Caco-2 (cell line): ENCODE measurements at regions not wholly inside any gene's neighbourhood (a gene's known extent, or its start where the extent isn't known, plus 50 kb on each side); places are given as distances from the start of the nearest gene placed in this dataset.

Experiments used
- BruUV-seq: library from RNA; stranded (reverse); fragments of 400-500 nt; replicated peaks from 2 replicates; lab custom pipeline; 2021; lab: Mats Ljungman, UMichigan
- CTCF ChIA-PET: fragments of 300-600 bp; sonication (Branson Sonifier 250); formaldehyde crosslinking; loops from one replicate; lab custom pipeline; 2022; ENCODE audit warnings: antibody characterized with exemption; lab: Charles Lee
- POLR2A ChIA-PET: fragments of 300-600 bp; sonication (Branson Sonifier 250); formaldehyde crosslinking; loops from one replicate; lab custom pipeline; 2022; ENCODE audit warnings: antibody characterized with exemption; lab: Charles Lee
- DNase-seq, 2 experiments: peaks; one replicate each; pipeline versions ENCODE4 v3.0.0 to v3.0.0-alpha.2; 2020 to 2022
- H3K27me3 ChIP-seq: replicated peaks from 2 replicates; pipeline ENCODE4 v1.6.0; 2011; ENCODE audit warnings: low read length; ENCODE audit not compliant: control insufficient read depth, insufficient read depth
- H3K36me3 ChIP-seq: 2 replicates; pipeline ENCODE4 v1.5.1; 2011; ENCODE audit warnings: low read length; ENCODE audit not compliant: control insufficient read depth, insufficient read depth
- H3K4me1 ChIP-seq: fragments of 250-450 bp; sonication (Bioruptor Pico); 2 replicates; pipeline ENCODE4 v1.5.1; 2020; ENCODE audit warnings: mild to moderate bottlenecking
- H3K4me3 ChIP-seq: 2 replicates; pipeline ENCODE4 v1.5.1; 2011; ENCODE audit warnings: low read depth, mild to moderate bottlenecking, control low read depth, low read length
- H3K9me3 ChIP-seq: fragments of 250-450 bp; sonication (Bioruptor Pico); 2 replicates; pipeline ENCODE4 v1.5.1; 2020; ENCODE audit warnings: mild to moderate bottlenecking, moderate library complexity
- H3K27ac Mint-ChIP-seq: one replicate; pipeline ENCODE4 v1.8.0; 2022; ENCODE audit warnings: mixed read lengths; ENCODE audit not compliant: unreplicated experiment
- H3K27me3 Mint-ChIP-seq: one replicate; pipeline ENCODE4 v1.8.0; 2022; ENCODE audit warnings: mixed read lengths; ENCODE audit not compliant: insufficient read depth, unreplicated experiment
- H3K36me3 Mint-ChIP-seq: one replicate; pipeline ENCODE4 v1.8.0; 2022; ENCODE audit warnings: mild to moderate bottlenecking, mixed read lengths; ENCODE audit not compliant: insufficient read depth, unreplicated experiment
- H3K4me1 Mint-ChIP-seq: one replicate; pipeline ENCODE4 v1.8.0; 2022; ENCODE audit warnings: low read depth, mixed read lengths; ENCODE audit not compliant: unreplicated experiment
- H3K4me3 Mint-ChIP-seq: one replicate; pipeline ENCODE4 v1.8.0; 2022; ENCODE audit warnings: mild to moderate bottlenecking, moderate library complexity, mixed read lengths; ENCODE audit not compliant: unreplicated experiment
- H3K9me3 Mint-ChIP-seq: one replicate; pipeline ENCODE4 v1.8.0; 2022; ENCODE audit warnings: mixed read lengths; ENCODE audit not compliant: unreplicated experiment
- intact Hi-C: fragments of 100-400 bp; cut with micrococcal nuclease; formaldehyde crosslinking; loops from one replicate; pipeline ENCODE4 v1.10.0; 2022; ENCODE audit not compliant: unreplicated experiment
- TF ChIP-seq, protein P1 (sequence below), 2 experiments: fragments of 200-600 bp in 1 of 2; IDR thresholded peaks; 1 replicate in 1 of 2; 2 replicates in 1 of 2; pipeline versions ENCODE4 v1.5.1 to v1.8.0; 2011 to 2022; ENCODE audit warnings: antibody characterized with exemption in 1 of 2, control low read depth in 1 of 2, inconsistent platforms in 1 of 2, low read depth in 1 of 2, low read length in 1 of 2, mild to moderate bottlenecking in 1 of 2, moderate library complexity in 1 of 2; ENCODE audit not compliant: insufficient read depth in 1 of 2, severe bottlenecking in 1 of 2, unreplicated experiment in 1 of 2

DNA sequence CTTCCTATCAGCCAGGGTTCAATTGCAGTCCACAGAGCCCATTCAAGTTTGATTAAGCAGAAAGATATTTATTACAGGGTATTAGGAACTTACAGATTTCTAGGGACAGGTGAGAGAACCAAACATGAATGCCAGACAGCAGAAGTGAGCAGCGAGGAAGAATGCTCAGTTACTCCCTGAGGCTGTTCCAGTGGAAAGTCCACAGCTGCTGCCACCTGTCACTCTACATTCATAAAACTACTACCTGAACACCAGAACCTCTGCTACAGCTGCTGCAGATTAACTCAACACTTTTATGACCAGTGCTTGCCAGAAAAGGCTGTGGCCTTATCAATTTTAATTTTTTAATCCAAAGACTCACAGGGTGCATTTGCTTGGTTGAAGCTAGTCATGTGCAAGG is 325.4 kb upstream of the ONECUT1 start:
- H3K4me3 ChIP-seq, result no peak overlapping the region
- no TSS peak for BruUV-seq
- POLR2A ChIA-PET, result no interaction called here
- Mint-ChIP-seq H3K27me3 (peaks cover under 1% of the 10 kb centered on the region), H3K27ac (no peak overlapping the region), H3K9me3 (peaks cover 14% of the 10 kb centered on the region), H3K4me3 (no peak overlapping the region), H3K4me1 (no peaks in the 10 kb centered on the region), H3K36me3 (no peaks in the 10 kb centered on the region)
- CTCF ChIA-PET, result no interaction called here
- no peak for DNase-seq
- H3K36me3 ChIP-seq, result no peaks in the 10 kb centered on the region
- no peaks in the 10 kb centered on the region for H3K27me3 ChIP-seq
- H3K9me3 ChIP-seq, result no peaks in the 10 kb centered on the region
- no peaks in the 10 kb centered on the region for H3K4me1 ChIP-seq
- intact Hi-C loops, result no loop called here
- TF ChIP-seq, protein P1, sequence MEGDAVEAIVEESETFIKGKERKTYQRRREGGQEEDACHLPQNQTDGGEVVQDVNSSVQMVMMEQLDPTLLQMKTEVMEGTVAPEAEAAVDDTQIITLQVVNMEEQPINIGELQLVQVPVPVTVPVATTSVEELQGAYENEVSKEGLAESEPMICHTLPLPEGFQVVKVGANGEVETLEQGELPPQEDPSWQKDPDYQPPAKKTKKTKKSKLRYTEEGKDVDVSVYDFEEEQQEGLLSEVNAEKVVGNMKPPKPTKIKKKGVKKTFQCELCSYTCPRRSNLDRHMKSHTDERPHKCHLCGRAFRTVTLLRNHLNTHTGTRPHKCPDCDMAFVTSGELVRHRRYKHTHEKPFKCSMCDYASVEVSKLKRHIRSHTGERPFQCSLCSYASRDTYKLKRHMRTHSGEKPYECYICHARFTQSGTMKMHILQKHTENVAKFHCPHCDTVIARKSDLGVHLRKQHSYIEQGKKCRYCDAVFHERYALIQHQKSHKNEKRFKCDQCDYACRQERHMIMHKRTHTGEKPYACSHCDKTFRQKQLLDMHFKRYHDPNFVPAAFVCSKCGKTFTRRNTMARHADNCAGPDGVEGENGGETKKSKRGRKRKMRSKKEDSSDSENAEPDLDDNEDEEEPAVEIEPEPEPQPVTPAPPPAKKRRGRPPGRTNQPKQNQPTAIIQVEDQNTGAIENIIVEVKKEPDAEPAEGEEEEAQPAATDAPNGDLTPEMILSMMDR (IDR thresholded peaks at IDR 0.05; ENCODE audit: insufficient read depth in 1 of 2, low read depth in 1 of 2, low read length in 1 of 2, severe bottlenecking in 1 of 2, unreplicated experiment in 1 of 2), result no peak

DNA sequence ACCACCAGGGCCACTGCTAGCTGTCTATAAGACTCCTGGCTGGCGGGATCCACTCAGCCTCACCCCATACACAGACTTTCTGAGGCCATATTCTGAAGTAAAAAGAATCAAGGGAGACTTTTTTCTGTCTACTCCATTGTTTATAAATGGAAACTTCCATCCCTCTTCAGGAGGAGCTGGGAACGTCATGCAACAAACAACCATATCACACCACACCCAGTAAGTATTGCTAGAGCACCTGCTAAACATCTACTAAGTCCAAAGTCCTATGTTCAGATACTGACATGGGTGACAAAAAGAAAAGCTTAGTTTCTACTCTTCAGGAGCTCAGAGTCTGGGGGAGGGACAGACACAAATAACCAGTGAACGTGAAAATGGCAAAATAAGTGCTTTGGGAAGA is 324.8 kb upstream of the ONECUT1 start:
- POLR2A ChIA-PET, result no interaction called here
- H3K9me3 Mint-ChIP-seq, result peaks cover 14% of the 10 kb centered on the region
- no TSS peak for BruUV-seq

DNA sequence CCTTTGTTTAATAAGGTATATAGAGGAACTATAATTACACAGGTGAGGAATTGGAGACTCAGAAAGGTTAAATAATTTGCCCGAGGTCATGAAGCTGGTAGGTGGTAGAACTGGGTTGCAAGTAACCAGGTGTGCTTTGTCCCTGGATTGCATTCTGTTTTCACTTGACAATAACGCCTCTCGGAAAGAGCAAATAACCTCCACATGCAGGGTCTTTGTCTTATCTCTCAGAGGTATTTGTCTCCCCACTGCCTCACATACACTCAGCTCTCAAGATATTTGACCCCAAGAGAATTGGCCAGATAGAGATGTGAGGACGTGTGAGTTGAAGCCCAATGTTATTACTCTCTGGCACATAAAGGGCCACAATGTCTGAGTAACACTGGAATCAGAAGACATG is 320.9 kb upstream of the ONECUT1 start:
- H3K4me3 ChIP-seq, result no peak overlapping the region
- no peak for DNase-seq
- TF ChIP-seq, protein P1 (IDR thresholded peaks at IDR 0.05; ENCODE audit: insufficient read depth in 1 of 2, low read depth in 1 of 2, low read length in 1 of 2, severe bottlenecking in 1 of 2, unreplicated experiment in 1 of 2), result no peak
- intact Hi-C loops, result no loop called here
- Mint-ChIP-seq H3K9me3 (no peaks in the 10 kb centered on the region), H3K36me3 (no peaks in the 10 kb centered on the region), H3K27ac (no peak overlapping the region), H3K4me3 (no peak overlapping the region), H3K4me1 (no peaks in the 10 kb centered on the region), H3K27me3 (peaks cover 2% of the 10 kb centered on the region)
- no peaks in the 10 kb centered on the region for H3K4me1 ChIP-seq
- ChIA-PET POLR2A (no interaction called here), CTCF (no interaction called here)
- no peaks in the 10 kb centered on the region for H3K36me3 ChIP-seq
- H3K9me3 ChIP-seq, result no peaks in the 10 kb centered on the region
- no peaks in the 10 kb centered on the region for H3K27me3 ChIP-seq
- BruUV-seq, result no TSS peak

More for the DNA sequence above, 324.8 kb upstream of the ONECUT1 start:
- Mint-ChIP-seq H3K4me1 (no peaks in the 10 kb centered on the region), H3K27me3 (peaks cover 2% of the 10 kb centered on the region), H3K27ac (no peak overlapping the region), H3K36me3 (no peaks in the 10 kb centered on the region), H3K4me3 (no peak overlapping the region)
- H3K9me3 ChIP-seq, result no peaks in the 10 kb centered on the region
- TF ChIP-seq, protein P1 (IDR thresholded peaks at IDR 0.05; ENCODE audit: insufficient read depth in 1 of 2, low read depth in 1 of 2, low read length in 1 of 2, severe bottlenecking in 1 of 2, unreplicated experiment in 1 of 2), result no peak
- no peaks in the 10 kb centered on the region for H3K27me3 ChIP-seq
- H3K4me1 ChIP-seq, result no peaks in the 10 kb centered on the region
- H3K36me3 ChIP-seq, result no peaks in the 10 kb centered on the region
- H3K4me3 ChIP-seq, result no peak overlapping the region
- intact Hi-C loops, result no loop called here
- CTCF ChIA-PET, result no interaction called here
- DNase-seq, result peak in 1 of 2 experiments; percentile 3
